GM13977 (cell line): ENCODE measurements at regions not wholly inside any gene's neighbourhood (a gene's known extent, or its start where the extent isn't known, plus 50 kb on each side); places are given as distances from the start of the nearest gene placed in this dataset.

Experiments used
- DNase-seq: peaks from one replicate; pipeline ENCODE4 v3.0.0; 2012; ENCODE audit warnings: low spot score
- CTCF ChIP-seq: IDR thresholded peaks from 2 replicates; pipeline ENCODE4 v1.5.1; 2012; ENCODE audit warnings: mild to moderate bottlenecking, control low read depth; ENCODE audit not compliant: insufficient read depth; ENCODE audit errors: extremely low read depth, missing control alignments
- in situ Hi-C: fragments of 300-500 bp; cut with MboI; formaldehyde crosslinking; loops from one replicate; pipeline ENCODE4 v1.12.0; 2022; ENCODE audit warnings: low sequenced_read_pairs, low pct_unique_long_range_greater_than_20kb, mixed read lengths, inconsistent platforms; ENCODE audit not compliant: unreplicated experiment

GRCh38 chr5:74103131-74104023, 477.4 kb downstream of the ARHGEF28 start:
- in situ Hi-C loops: no loop called here
- DNase-seq: no peak
- no peak for TF ChIP-seq CTCF

GRCh38 chr5:74100268-74100665, 474.3 kb downstream of the ARHGEF28 start:
- in situ Hi-C loops: no loop called here
- TF ChIP-seq CTCF: no peak

GRCh38 chr5:74099538-74100267, 473.7 kb downstream of the ARHGEF28 start:
- DNase-seq: no peak
- in situ Hi-C loops: no loop called here
- TF ChIP-seq CTCF: no peak

More at GRCh38 chr5:74100268-74100665, 474.3 kb downstream of the ARHGEF28 start:
- DNase-seq: no peak

GRCh38 chr5:74098941-74099340, 472.9 kb downstream of the ARHGEF28 start:
- TF ChIP-seq CTCF: no peak
- DNase-seq: no peak
- in situ Hi-C loops: no loop called here

GRCh38 chr5:74098456-74098855, 472.5 kb downstream of the ARHGEF28 start:
- DNase-seq: no peak
- TF ChIP-seq CTCF: no peak
- in situ Hi-C loops: no loop called here

- no peak for DNase-seq
- in situ Hi-C loops: no loop called here
- TF ChIP-seq CTCF: no peak
Observed at GRCh38 chr5:74096325-74096724, 470.3 kb downstream of the ARHGEF28 start.
